RWPE2 (cell line): ENCODE measurements at regions not wholly inside any gene's neighbourhood (a gene's known extent, or its start where the extent isn't known, plus 50 kb on each side); places are given as distances from the start of the nearest gene placed in this dataset.

Source experiments
- ATAC-seq: fragments of 200-7000 bp; cut with Tn5 transposase; 3 replicates; pipeline ENCODE4 v1.9.1; 2021; ENCODE audit warnings: low read depth
- DNase-seq: peaks from one replicate; pipeline ENCODE4 v3.0.0-alpha.2; 2020; ENCODE audit warnings: low spot score
- H3K27ac ChIP-seq: fragments of 450-650 bp; 2 replicates; pipeline ENCODE4 v1.5.1; 2017; ENCODE audit warnings: mild to moderate bottlenecking; ENCODE audit not compliant: poor library complexity, severe bottlenecking
- H3K27me3 ChIP-seq: fragments of 250-450 bp; sonication (Bioruptor Pico); 2 replicates; pipeline ENCODE4 v1.5.1; 2021; ENCODE audit warnings: mild to moderate bottlenecking, moderate library complexity; ENCODE audit not compliant: insufficient read depth, poor library complexity, severe bottlenecking
- H3K36me3 ChIP-seq: fragments of 250-450 bp; sonication (Bioruptor Pico); 2 replicates; pipeline ENCODE4 v1.5.1; 2020; ENCODE audit warnings: low read depth, mild to moderate bottlenecking, moderate library complexity
- H3K4me1 ChIP-seq: fragments of 250-450 bp; sonication (Bioruptor Pico); 2 replicates; pipeline ENCODE4 v1.5.1; 2021; ENCODE audit warnings: mild to moderate bottlenecking, moderate library complexity; ENCODE audit not compliant: insufficient read depth, poor library complexity, severe bottlenecking
- H3K4me3 ChIP-seq: fragments of 250-450 bp; sonication (Bioruptor Pico); 2 replicates; pipeline ENCODE4 v1.5.1; 2021; ENCODE audit warnings: mild to moderate bottlenecking, moderate library complexity; ENCODE audit not compliant: severe bottlenecking
- H3K9me3 ChIP-seq: fragments of 250-450 bp; sonication (Bioruptor Pico); 2 replicates; pipeline ENCODE4 v1.5.1; 2021; ENCODE audit warnings: mild to moderate bottlenecking, moderate library complexity; ENCODE audit not compliant: severe bottlenecking
- CTCF ChIP-seq: fragments of 450-650 bp; IDR thresholded peaks from one replicate; pipeline ENCODE4 v1.5.1; 2017; ENCODE audit warnings: mild to moderate bottlenecking, moderate library complexity; ENCODE audit not compliant: poor library complexity, severe bottlenecking

GRCh38 chr7:67990716-67991115 is 994.1 kb downstream of the TYW1 start:
- no peaks in the 10 kb centered on the region for H3K9me3 ChIP-seq
- TF ChIP-seq CTCF = no peak
- no peaks in the 10 kb centered on the region for H3K36me3 ChIP-seq
- no peak overlapping the region for H3K4me3 ChIP-seq
- no peak for ATAC-seq
- no peak overlapping the region for H3K27ac ChIP-seq
- H3K4me1 ChIP-seq = no peaks in the 10 kb centered on the region
- DNase-seq = no peak
- no peaks in the 10 kb centered on the region for H3K27me3 ChIP-seq

- Histone ChIP-seq H3K4me3 (no peak overlapping the region), H3K9me3 (no peaks in the 10 kb centered on the region), H3K27ac (no peak overlapping the region), H3K36me3 (no peaks in the 10 kb centered on the region), H3K27me3 (no peaks in the 10 kb centered on the region), H3K4me1 (no peaks in the 10 kb centered on the region)
- no peak for TF ChIP-seq CTCF
- DNase-seq (no peak), ATAC-seq (no peak)
Measured at GRCh38 chr7:67992287-67992686, 995.7 kb downstream of the TYW1 start.

- H3K36me3 ChIP-seq = no peaks in the 10 kb centered on the region
- H3K27me3 ChIP-seq = no peaks in the 10 kb centered on the region
- ATAC-seq (no peak), DNase-seq (no peak)
- no peaks in the 10 kb centered on the region for H3K4me1 ChIP-seq
- no peak overlapping the region for H3K27ac ChIP-seq
- H3K4me3 ChIP-seq = no peak overlapping the region
- peaks cover 2% of the 10 kb centered on the region for H3K9me3 ChIP-seq
- TF ChIP-seq CTCF = no peak
Measured at GRCh38 chr7:68005992-68006391, 1009.4 kb downstream of the TYW1 start.

- H3K4me1 ChIP-seq = no peaks in the 10 kb centered on the region
- H3K27ac ChIP-seq = no peak overlapping the region
- no peaks in the 10 kb centered on the region for H3K27me3 ChIP-seq
- no peak for DNase-seq
- no peak for TF ChIP-seq CTCF
- no peaks in the 10 kb centered on the region for H3K36me3 ChIP-seq
- no peak for ATAC-seq
- no peak overlapping the region for H3K4me3 ChIP-seq
- peaks cover 2% of the 10 kb centered on the region for H3K9me3 ChIP-seq
Measured at GRCh38 chr7:68006619-68007018, 1010.0 kb downstream of the TYW1 start.

GRCh38 chr7:68009716-68010115 is 1013.1 kb downstream of the TYW1 start:
- peak; percentile 45; the same call in 1 of the 3 replicates for ATAC-seq
- H3K9me3 ChIP-seq = peaks cover 2% of the 10 kb centered on the region
- no peaks in the 10 kb centered on the region for H3K27me3 ChIP-seq
- H3K4me3 ChIP-seq = no peak overlapping the region
- H3K36me3 ChIP-seq = no peaks in the 10 kb centered on the region
- H3K4me1 ChIP-seq = no peaks in the 10 kb centered on the region
- TF ChIP-seq CTCF = no peak
- no peak for DNase-seq
- no peak overlapping the region for H3K27ac ChIP-seq
